ENCODE measurements at regions not wholly inside any gene's neighbourhood (a gene's known extent, or its start where the extent isn't known, plus 50 kb on each side); places are given as distances from the start of the nearest gene placed in this dataset.

GRCh38 chr2:15868186-15868585, 72.2 kb upstream of the MYCN start:
- H3K36me3 ChIP-seq (ENCODE audit: control insufficient read depth in 2 of 4, insufficient read depth in 4 of 4, low read length in 3 of 4): no peaks in the 10 kb centered on the region
- H2BK120ac ChIP-seq (replicated peaks; ENCODE audit: low read depth, low read length): no peak overlapping the region
- no peaks in the 10 kb centered on the region for H3K79me1 ChIP-seq (ENCODE audit: low read depth, low read length)
- no peak overlapping the region for H3K27ac ChIP-seq (ENCODE audit: low read depth, low read length)
- H3K27me3 ChIP-seq (replicated peaks in 1 of 4; ENCODE audit: control insufficient read depth in 3 of 4, extremely low read depth in 1 of 4, insufficient read depth in 3 of 4, low read length in 3 of 4): no peaks in the 10 kb centered on the region
- H3K23ac ChIP-seq (ENCODE audit: insufficient read length): no peak overlapping the region
- no peak overlapping the region for H3K56ac ChIP-seq (replicated peaks; ENCODE audit: insufficient read length, low read depth, low read length)
- H4K91ac ChIP-seq (replicated peaks; ENCODE audit: insufficient read length, low read length): no peak overlapping the region
- H4K8ac ChIP-seq (ENCODE audit: extremely low read depth, insufficient read depth, low read length): no peak overlapping the region
- H3K4me3 ChIP-seq (ENCODE audit: extremely low read depth in 1 of 4, insufficient read depth in 2 of 4, low read depth in 3 of 4, low read length in 4 of 4): no peak overlapping the region
- no peak overlapping the region for H3K14ac ChIP-seq (ENCODE audit: insufficient read length)
- no peaks in the 10 kb centered on the region for H3K23me2 ChIP-seq (ENCODE audit: low read depth, low read length)
- H2BK20ac ChIP-seq (ENCODE audit: low read length): no peak overlapping the region
- no peaks in the 10 kb centered on the region for H4K20me1 ChIP-seq (replicated peaks in 1 of 2; ENCODE audit: control insufficient read depth in 1 of 2, insufficient read depth in 2 of 2, low read length in 2 of 2)
- no peaks in the 10 kb centered on the region for H3K4me1 ChIP-seq (replicated peaks in 1 of 4; ENCODE audit: control insufficient read depth in 3 of 4, insufficient read depth in 4 of 4, low read length in 3 of 4)
- peaks cover 0 to 5% of the 10 kb centered on the region in 2 experiments; a peak in 1 of 4 replicates for H3K9me3 ChIP-seq (ENCODE audit: insufficient read depth in 2 of 2, low read depth in 1 of 2, low read length in 1 of 2)
- POLR2A ChIA-PET (ENCODE audit: partially characterized antibody): no interaction called here
- no peak overlapping the region for H2AFZ ChIP-seq (ENCODE audit: low read length)
- 88% methylated on average over 1 of the region's 1 CpG; no CpG with 5 or more reads in 1 of the 2 experiments for WGBS, 2 experiments (ENCODE audit: extremely low coverage in 1 of 2, insufficient coverage in 1 of 2, insufficient read length in 1 of 2, insufficient replicate concordance in 2 of 2, low coverage in 1 of 2, low lambda C conversion rate in 2 of 2, missing lambda C conversion rate in 1 of 2)
- H2BK15ac ChIP-seq (ENCODE audit: low read length): no peak overlapping the region
- no peak overlapping the region for H4K5ac ChIP-seq (ENCODE audit: insufficient read length, low read depth, low read length)
- H3K4ac ChIP-seq (replicated peaks; ENCODE audit: insufficient read length, low read depth, low read length): no peak overlapping the region
- CTCF ChIA-PET (ENCODE audit: partially characterized antibody): no interaction called here
- DNase-seq (ENCODE audit: low read depth in 1 of 2, low spot score in 2 of 2) (no peak), FAIRE-seq (no peak)
- no peak overlapping the region for H3K9ac ChIP-seq (replicated peaks in 1 of 4; ENCODE audit: extremely low read depth in 1 of 4, low read depth in 3 of 4, low read length in 3 of 4)
- no peak overlapping the region for H2BK5ac ChIP-seq (ENCODE audit: low read depth, low read length)
- H3K18ac ChIP-seq (ENCODE audit: extremely low read depth, low read length): no peak overlapping the region
- H3K79me2 ChIP-seq (ENCODE audit: control insufficient read depth in 1 of 2, insufficient read depth in 2 of 2, low read length in 2 of 2): no peaks in the 10 kb centered on the region
- H2AK5ac ChIP-seq (ENCODE audit: low read depth, low read length): no peak overlapping the region
- H2BK12ac ChIP-seq (ENCODE audit: low read depth, low read length): no peak overlapping the region
- no peak overlapping the region for H3K4me2 ChIP-seq (ENCODE audit: insufficient read depth in 1 of 2, low read depth in 2 of 2, low read length in 2 of 2)
- no peak for TF ChIP-seq CTBP2 (IDR thresholded peaks at IDR 0.05; ENCODE audit: borderline replicate concordance, insufficient read depth, insufficient read length, low read length)
- no peak for TF ChIP-seq KDM1A (IDR thresholded peaks at IDR 0.05; ENCODE audit: borderline replicate concordance, low read length)
- no peak for TF ChIP-seq PHF8 (conservative IDR thresholded peaks at IDR 0.05; ENCODE audit: low read depth, low read length)
- TF ChIP-seq CTCF (IDR thresholded peaks at IDR 0.05; ENCODE audit: control extremely low read depth in 1 of 3, insufficient read depth in 1 of 3, low read depth in 1 of 3, low read length in 3 of 3): no peak
- no peak for TF ChIP-seq RBBP5 (IDR thresholded peaks at IDR 0.05; ENCODE audit: borderline replicate concordance, low read depth, low read length)
- no peak for TF ChIP-seq SUZ12 (IDR thresholded peaks at IDR 0.05; ENCODE audit: low read length)
- TF ChIP-seq EZH2 (IDR thresholded peaks at IDR 0.05; ENCODE audit: low read depth, low read length, severe bottlenecking): no peak
